Activated CD4-positive, alpha-beta memory T cell treated with anti-CD3 and anti-CD28 coated beads, Interleukin-2, amount 10 ng/mL, durations not matched to agents 7 days and 5 days (primary cell): ENCODE measurements at regions not wholly inside any gene's neighbourhood (a gene's known extent, or its start where the extent isn't known, plus 50 kb on each side); places are given as distances from the start of the nearest gene placed in this dataset.

Source experiments
- CTCF ChIA-PET: fragments of 350-600 bp; sonication (Branson Sonifier 250); formaldehyde crosslinking; loops from one replicate; lab custom pipeline; 2021; ENCODE audit warnings: antibody characterized with exemption, inconsistent platforms; lab: Charles Lee
- POLR2A ChIA-PET: fragments of 350-600 bp; sonication (Branson Sonifier 250); formaldehyde crosslinking; loops from one replicate; lab custom pipeline; 2021; ENCODE audit warnings: antibody characterized with exemption; lab: Charles Lee
- DNase-seq: peaks from one replicate; pipeline ENCODE4 v3.0.0-alpha.2; 2020
- H3K27ac Mint-ChIP-seq: one replicate; pipeline ENCODE4 v1.8.0; 2021; ENCODE audit warnings: mild to moderate bottlenecking, mixed read lengths
- H3K27me3 Mint-ChIP-seq: one replicate; pipeline ENCODE4 v1.8.0; 2021; ENCODE audit warnings: mixed read lengths
- H3K36me3 Mint-ChIP-seq: one replicate; pipeline ENCODE4 v1.8.0; 2021; ENCODE audit warnings: low read depth, mixed read lengths
- H3K4me1 Mint-ChIP-seq: one replicate; pipeline ENCODE4 v1.8.0; 2021; ENCODE audit warnings: mixed read lengths
- H3K4me3 Mint-ChIP-seq: one replicate; pipeline ENCODE4 v1.8.0; 2021; ENCODE audit warnings: mild to moderate bottlenecking, mixed read lengths
- H3K9me3 Mint-ChIP-seq: one replicate; pipeline ENCODE4 v1.8.0; 2021; ENCODE audit warnings: mixed read lengths

- H3K4me1 Mint-ChIP-seq, result no peaks in the 10 kb centered on the region
- H3K4me3 Mint-ChIP-seq, result no peak overlapping the region
- no peaks in the 10 kb centered on the region for H3K9me3 Mint-ChIP-seq
- H3K36me3 Mint-ChIP-seq, result no peaks in the 10 kb centered on the region
- DNase-seq, result no peak
- POLR2A ChIA-PET, result no interaction called here
- peaks cover 16% of the 10 kb centered on the region for H3K27me3 Mint-ChIP-seq
- H3K27ac Mint-ChIP-seq, result no peak overlapping the region
- CTCF ChIA-PET, result no interaction called here
These were observed 108.8 kb downstream of the SQOR start for GRCh38 chr15:45743426-45744235.

GRCh38 chr15:45744236-45744589 is 109.4 kb downstream of the SQOR start:
- POLR2A ChIA-PET, result no interaction called here
- no peaks in the 10 kb centered on the region for H3K9me3 Mint-ChIP-seq
- CTCF ChIA-PET, result no interaction called here
- DNase-seq, result no peak
- peaks cover 11% of the 10 kb centered on the region for H3K27me3 Mint-ChIP-seq
- no peaks in the 10 kb centered on the region for H3K36me3 Mint-ChIP-seq
- H3K4me3 Mint-ChIP-seq, result no peak overlapping the region
- no peaks in the 10 kb centered on the region for H3K4me1 Mint-ChIP-seq
- no peak overlapping the region for H3K27ac Mint-ChIP-seq

- Mint-ChIP-seq H3K4me1 (no peaks in the 10 kb centered on the region), H3K4me3 (no peak overlapping the region), H3K36me3 (no peaks in the 10 kb centered on the region), H3K27ac (no peak overlapping the region), H3K27me3 (peaks cover 14% of the 10 kb centered on the region), H3K9me3 (no peaks in the 10 kb centered on the region)
- CTCF ChIA-PET, result no interaction called here
- no peak for DNase-seq
- POLR2A ChIA-PET, result no interaction called here
These were observed 112.6 kb downstream of the SQOR start for GRCh38 chr15:45747426-45747825.

GRCh38 chr15:45751629-45752028 is 116.8 kb downstream of the SQOR start:
- Mint-ChIP-seq H3K27ac (no peak overlapping the region), H3K36me3 (no peaks in the 10 kb centered on the region), H3K9me3 (no peaks in the 10 kb centered on the region), H3K4me1 (no peaks in the 10 kb centered on the region), H3K4me3 (no peak overlapping the region), H3K27me3 (peaks cover 17% of the 10 kb centered on the region)
- no peak for DNase-seq
- ChIA-PET POLR2A (no interaction called here), CTCF (no interaction called here)

- Mint-ChIP-seq H3K4me3 (no peak overlapping the region), H3K9me3 (no peaks in the 10 kb centered on the region), H3K27me3 (peaks cover 26% of the 10 kb centered on the region), H3K36me3 (no peaks in the 10 kb centered on the region), H3K4me1 (no peaks in the 10 kb centered on the region), H3K27ac (no peak overlapping the region)
- ChIA-PET POLR2A (interaction anchor here (1.4 kb wide), 1 partner anchor 10 kb away, joined by 3 read pairs; no protein-coding TSS in a partner anchor), CTCF (no interaction called here)
- no peak for DNase-seq
These were observed 125.1 kb downstream of the SQOR start for GRCh38 chr15:45759936-45760335.

GRCh38 chr15:45762726-45763125 is 127.9 kb downstream of the SQOR start:
- no peak overlapping the region for H3K4me3 Mint-ChIP-seq
- no peak for DNase-seq
- no peaks in the 10 kb centered on the region for H3K36me3 Mint-ChIP-seq
- H3K4me1 Mint-ChIP-seq, result no peaks in the 10 kb centered on the region
- ChIA-PET CTCF (no interaction called here), POLR2A (no interaction called here)
- no peaks in the 10 kb centered on the region for H3K9me3 Mint-ChIP-seq
- H3K27me3 Mint-ChIP-seq, result peaks cover 14% of the 10 kb centered on the region
- no peak overlapping the region for H3K27ac Mint-ChIP-seq

- H3K27ac Mint-ChIP-seq, result no peak overlapping the region
- POLR2A ChIA-PET, result no interaction called here
- H3K4me1 Mint-ChIP-seq, result no peaks in the 10 kb centered on the region
- no peak for DNase-seq
- H3K36me3 Mint-ChIP-seq, result no peaks in the 10 kb centered on the region
- no peak overlapping the region for H3K4me3 Mint-ChIP-seq
- H3K9me3 Mint-ChIP-seq, result no peaks in the 10 kb centered on the region
- CTCF ChIA-PET, result no interaction called here
- peaks cover 14% of the 10 kb centered on the region for H3K27me3 Mint-ChIP-seq
These were observed 128.5 kb downstream of the SQOR start for GRCh38 chr15:45763170-45763869.

GRCh38 chr15:45773149-45773548 is 138.3 kb downstream of the SQOR start:
- H3K27ac Mint-ChIP-seq, result no peak overlapping the region
- no peaks in the 10 kb centered on the region for H3K36me3 Mint-ChIP-seq
- H3K9me3 Mint-ChIP-seq, result no peaks in the 10 kb centered on the region
- H3K27me3 Mint-ChIP-seq, result peaks cover 7% of the 10 kb centered on the region
- ChIA-PET CTCF (no interaction called here), POLR2A (no interaction called here)
- no peak for DNase-seq
- no peaks in the 10 kb centered on the region for H3K4me1 Mint-ChIP-seq
- no peak overlapping the region for H3K4me3 Mint-ChIP-seq

GRCh38 chr15:45776772-45777171 is 141.9 kb downstream of the SQOR start:
- POLR2A ChIA-PET, result no interaction called here

GRCh38 chr15:45777781-45778180 is 143.0 kb downstream of the SQOR start:
- Mint-ChIP-seq H3K9me3 (no peaks in the 10 kb centered on the region), H3K36me3 (no peaks in the 10 kb centered on the region), H3K4me1 (no peaks in the 10 kb centered on the region), H3K27ac (no peak overlapping the region), H3K4me3 (no peak overlapping the region), H3K27me3 (peaks cover 6% of the 10 kb centered on the region)
- CTCF ChIA-PET, result no interaction called here
- POLR2A ChIA-PET, result no interaction called here
- DNase-seq, result no peak

More at GRCh38 chr15:45776772-45777171, 141.9 kb downstream of the SQOR start:
- no peaks in the 10 kb centered on the region for H3K4me1 Mint-ChIP-seq
- peaks cover 7% of the 10 kb centered on the region for H3K27me3 Mint-ChIP-seq
- CTCF ChIA-PET, result no interaction called here
- no peaks in the 10 kb centered on the region for H3K36me3 Mint-ChIP-seq
- no peaks in the 10 kb centered on the region for H3K9me3 Mint-ChIP-seq
- H3K27ac Mint-ChIP-seq, result no peak overlapping the region
- DNase-seq, result no peak
- no peak overlapping the region for H3K4me3 Mint-ChIP-seq

- H3K27ac Mint-ChIP-seq, result no peak overlapping the region
These were observed 145.5 kb downstream of the SQOR start for GRCh38 chr15:45780352-45780751.

GRCh38 chr15:45784656-45785055 is 149.8 kb downstream of the SQOR start:
- Mint-ChIP-seq H3K27ac (no peak overlapping the region), H3K9me3 (no peaks in the 10 kb centered on the region), H3K4me1 (no peaks in the 10 kb centered on the region), H3K4me3 (no peak overlapping the region), H3K36me3 (no peaks in the 10 kb centered on the region), H3K27me3 (peaks cover 10% of the 10 kb centered on the region)
- ChIA-PET CTCF (interaction anchor here (1.3 kb wide), 1 partner anchor 11 kb away, joined by 4 read pairs; no protein-coding TSS in a partner anchor), POLR2A (no interaction called here)
- DNase-seq, result no peak

More at GRCh38 chr15:45780352-45780751, 145.5 kb downstream of the SQOR start:
- Mint-ChIP-seq H3K9me3 (no peaks in the 10 kb centered on the region), H3K4me1 (no peaks in the 10 kb centered on the region), H3K36me3 (no peaks in the 10 kb centered on the region), H3K4me3 (no peak overlapping the region), H3K27me3 (peaks cover 12% of the 10 kb centered on the region)
- ChIA-PET CTCF (no interaction called here), POLR2A (no interaction called here)
- DNase-seq, result no peak

GRCh38 chr15:45785897-45786296 is 151.1 kb downstream of the SQOR start:
- POLR2A ChIA-PET, result no interaction called here
- Mint-ChIP-seq H3K4me1 (no peaks in the 10 kb centered on the region), H3K4me3 (no peak overlapping the region), H3K27ac (no peak overlapping the region), H3K36me3 (no peaks in the 10 kb centered on the region), H3K9me3 (no peaks in the 10 kb centered on the region), H3K27me3 (peaks cover 10% of the 10 kb centered on the region)
- CTCF ChIA-PET, result no interaction called here
- no peak for DNase-seq
